ENCODE measurements at regions not wholly inside any gene's neighbourhood (a gene's known extent, or its start where the extent isn't known, plus 50 kb on each side); places are given as distances from the start of the nearest gene placed in this dataset.

DNA sequence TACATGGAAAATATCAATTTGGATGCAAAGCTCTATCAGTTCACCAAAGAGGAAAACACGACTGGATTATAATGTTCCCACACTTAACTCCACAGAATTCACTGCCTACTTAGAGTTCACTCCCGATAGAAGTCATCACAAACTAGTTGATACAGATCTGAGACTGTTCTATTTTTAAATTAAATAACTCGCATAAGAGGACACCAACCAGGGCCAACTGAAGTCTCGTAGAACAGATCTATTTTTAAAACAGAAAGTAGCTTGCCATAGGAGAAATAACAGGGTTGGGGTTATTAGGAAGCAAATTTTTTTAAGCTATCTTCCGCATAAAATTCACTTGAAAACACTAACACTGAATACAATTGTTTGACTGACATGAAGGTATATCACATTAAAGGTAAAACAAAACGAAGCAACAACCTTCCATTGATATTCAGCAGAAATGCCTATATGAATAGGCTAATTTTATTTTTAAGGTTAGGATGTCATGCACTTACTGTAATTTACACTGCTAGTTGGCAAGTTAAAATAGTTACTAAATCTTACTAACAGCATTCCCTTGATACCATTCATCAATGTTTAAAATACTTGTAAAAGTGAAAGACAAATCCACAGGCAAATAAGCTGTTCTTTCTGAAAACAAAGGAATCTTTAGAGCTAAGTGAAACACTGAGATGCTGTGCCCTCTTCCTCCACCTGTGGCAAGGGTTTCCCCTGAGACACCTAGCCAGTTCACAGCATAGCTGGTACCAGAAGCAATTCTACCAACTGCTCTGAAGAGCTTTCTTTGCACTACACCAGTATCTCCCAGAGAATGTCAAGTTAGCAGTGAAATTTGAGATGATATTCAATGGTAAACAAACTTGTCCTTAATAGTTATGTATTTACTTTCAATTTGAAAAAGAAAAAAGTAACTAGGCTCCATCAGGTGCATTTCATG lies 186.7 kb upstream of the ANK3 start:
- FAIRE-seq (no peak), DNase-seq (ENCODE audit: extremely low spot score, insufficient read length, low read depth) (no peak)

DNA sequence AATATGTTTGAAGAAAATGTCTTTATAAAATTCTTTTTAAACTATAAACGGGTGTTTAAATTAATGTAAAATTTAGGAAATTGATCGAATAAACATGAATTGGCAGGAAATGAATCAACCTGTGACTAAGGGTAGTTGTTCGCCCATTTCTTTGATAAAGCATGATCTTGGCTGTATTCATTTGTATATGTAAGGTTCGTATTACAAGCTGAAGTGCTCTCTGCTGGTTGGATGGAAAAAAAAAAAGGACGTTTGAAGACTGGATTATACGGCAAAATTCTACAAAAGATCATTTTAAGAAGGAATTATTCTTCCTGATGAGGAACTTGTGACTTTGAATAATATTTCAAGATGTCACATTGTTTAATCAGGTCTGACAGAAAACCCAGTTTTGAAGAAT lies 185.4 kb upstream of the ANK3 start:
- no peak for DNase-seq (ENCODE audit: extremely low spot score, insufficient read length, low read depth)
- no peak for FAIRE-seq

DNA sequence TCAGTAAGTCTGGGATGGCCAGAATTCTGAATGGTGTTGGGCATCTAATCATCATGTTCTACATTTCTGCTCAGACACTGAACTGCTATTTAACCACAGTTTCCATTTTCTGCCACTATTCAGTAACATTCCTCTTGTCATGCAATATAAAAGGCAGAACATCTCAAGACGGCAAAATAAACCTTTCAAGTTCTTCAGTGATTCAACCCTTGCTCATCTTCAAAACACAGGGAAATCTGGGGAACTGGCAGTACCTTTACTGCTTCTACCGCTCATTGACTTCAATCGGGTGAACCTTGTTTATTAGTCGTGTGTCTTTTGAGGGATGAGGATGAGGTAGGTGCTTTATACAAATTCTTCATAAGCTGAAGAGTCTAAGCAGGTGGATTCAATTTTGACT lies 184.7 kb upstream of the ANK3 start:
- FAIRE-seq (no peak), DNase-seq (ENCODE audit: extremely low spot score, insufficient read length, low read depth) (no peak)

DNA sequence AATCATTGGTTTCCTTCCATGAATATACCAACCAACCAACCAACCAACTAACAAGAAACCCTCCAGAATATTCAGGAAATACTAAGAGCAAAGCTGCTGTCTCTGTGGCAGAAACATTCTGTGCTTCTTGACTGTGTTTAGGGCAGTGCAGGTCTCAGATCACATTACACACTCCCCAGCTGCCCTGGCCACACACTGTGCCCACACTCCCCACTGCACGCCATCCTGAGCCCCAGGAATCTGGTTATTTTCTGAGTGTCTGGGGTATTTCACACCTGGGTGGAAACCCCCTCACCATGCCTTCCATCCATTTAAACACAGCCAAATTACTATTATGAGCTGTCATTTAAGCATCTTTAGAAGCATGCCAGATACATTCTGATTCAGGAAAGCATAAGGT lies 183.7 kb upstream of the ANK3 start:
- no peak for FAIRE-seq
- no peak for DNase-seq (ENCODE audit: extremely low spot score, insufficient read length, low read depth)

DNA sequence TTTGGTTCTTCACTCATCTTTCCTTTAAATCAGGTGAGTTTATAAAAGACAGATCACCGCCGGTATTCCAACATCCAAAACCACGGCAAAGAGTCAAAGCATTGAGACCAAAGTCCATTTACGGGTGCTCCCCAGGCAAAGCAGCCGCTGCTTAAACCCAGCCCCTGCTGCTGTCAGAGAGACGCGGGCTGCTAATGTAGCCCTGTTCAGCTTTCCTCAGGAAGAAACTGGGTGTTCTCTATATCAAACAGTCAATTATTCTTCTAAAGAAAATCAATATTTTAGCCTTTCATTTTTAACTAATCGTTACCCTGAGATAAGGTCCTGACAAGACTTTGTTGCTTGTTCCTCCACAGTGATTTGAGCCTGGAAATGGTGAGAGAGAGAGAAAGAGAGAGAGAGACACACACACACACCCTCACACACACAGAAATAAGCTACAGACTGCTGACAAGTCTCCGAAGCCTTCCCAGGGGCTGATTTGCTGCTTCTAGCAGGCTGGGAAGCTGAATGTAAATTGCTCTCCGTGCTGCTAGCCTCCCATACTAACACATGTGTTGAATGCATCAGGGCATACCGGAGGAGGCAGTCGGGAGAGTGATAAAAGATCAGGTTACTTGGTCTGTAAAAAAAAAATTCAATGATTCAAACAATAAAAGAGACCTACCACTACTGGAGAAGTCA lies 183.0 kb upstream of the ANK3 start:
- DNase-seq (ENCODE audit: extremely low spot score, insufficient read length, low read depth): no peak
- no peak for FAIRE-seq

DNA sequence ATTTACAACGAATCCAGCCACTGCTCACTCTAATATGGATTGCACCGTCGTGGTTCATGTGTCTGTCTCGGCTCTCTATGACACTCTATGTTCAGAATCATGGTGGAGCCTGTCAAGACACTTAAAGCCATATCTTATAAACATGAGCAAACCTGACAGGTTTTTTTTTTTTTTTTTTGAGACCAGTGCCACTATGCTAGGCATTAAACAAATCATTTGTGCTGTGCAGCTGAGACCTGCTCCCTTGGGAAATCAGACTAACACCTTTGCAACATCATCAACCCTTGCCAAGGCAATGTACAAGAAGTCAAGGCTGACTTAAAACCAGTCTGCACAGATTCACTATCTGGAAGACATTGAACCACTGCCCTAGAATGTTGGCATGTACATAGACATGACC lies 181.2 kb upstream of the ANK3 start:
- FAIRE-seq (no peak), DNase-seq (ENCODE audit: extremely low spot score, insufficient read length, low read depth) (no peak)

DNA sequence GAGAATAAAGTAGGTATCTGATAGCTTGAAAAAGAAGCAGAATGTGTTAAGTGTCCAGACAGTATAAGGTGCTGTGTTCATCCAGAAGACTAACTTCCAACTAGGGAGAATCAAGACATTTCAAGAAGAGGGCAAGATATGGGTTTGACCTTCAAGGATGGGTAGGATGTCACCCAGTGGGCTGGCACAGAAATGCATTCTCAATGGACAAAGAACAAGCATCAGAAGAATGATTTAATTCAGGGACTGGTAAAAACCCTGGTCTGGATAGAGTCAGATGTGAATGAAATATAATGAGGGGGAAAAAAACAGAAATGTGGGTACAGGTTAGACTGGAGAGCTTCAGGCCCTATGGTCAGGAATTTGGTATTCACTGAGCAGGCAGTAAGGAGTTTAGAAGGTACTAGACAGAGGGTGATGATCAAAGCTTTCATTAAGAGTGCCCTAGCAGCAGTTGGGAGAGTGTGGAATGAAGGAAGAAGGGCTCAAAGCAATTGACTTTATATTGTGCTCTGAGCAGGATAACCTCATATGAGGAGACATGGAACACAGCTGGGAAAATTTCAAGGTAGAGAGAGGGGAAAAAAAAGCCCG lies 180.7 kb upstream of the ANK3 start:
- FAIRE-seq: no peak
- no peak for DNase-seq (ENCODE audit: extremely low spot score, insufficient read length, low read depth)

DNA sequence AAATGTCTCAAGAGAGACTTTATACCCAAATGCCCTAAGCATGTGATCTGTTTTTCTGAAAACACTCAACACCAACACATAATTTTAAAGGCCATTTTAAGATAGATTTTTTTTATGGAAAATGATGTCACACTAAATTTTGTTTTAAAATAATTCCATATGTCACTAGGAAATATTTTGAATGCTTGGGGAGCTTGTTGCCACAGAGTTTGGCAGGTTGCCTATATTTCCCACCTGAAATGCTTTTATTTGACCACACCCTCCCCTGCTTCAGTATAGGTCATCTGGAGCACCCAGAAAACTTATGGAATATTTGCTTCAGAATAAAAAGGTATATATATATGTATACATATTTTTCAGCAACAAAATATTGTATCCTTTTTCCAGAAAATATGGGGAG lies 180.0 kb upstream of the ANK3 start:
- FAIRE-seq (no peak), DNase-seq (ENCODE audit: extremely low spot score, insufficient read length, low read depth) (no peak)

DNA sequence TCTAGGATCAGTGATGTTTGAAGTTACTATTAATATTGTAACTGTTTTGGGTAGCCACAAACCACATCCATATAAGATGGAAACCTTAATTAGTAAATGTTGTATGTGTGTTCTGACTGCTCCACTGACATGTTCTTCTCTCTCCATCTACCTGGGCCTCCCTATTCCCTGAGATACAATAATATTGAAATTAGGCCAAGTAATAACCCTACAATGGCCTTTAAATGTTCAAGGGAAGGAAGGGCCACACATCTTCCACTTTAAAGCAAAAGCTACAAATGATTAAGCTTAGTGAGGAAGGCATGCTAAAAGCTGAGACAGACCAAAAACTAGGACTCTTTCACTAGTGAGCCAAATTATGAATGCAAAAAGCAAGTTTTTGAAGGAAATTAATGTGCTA lies 176.4 kb upstream of the ANK3 start:
- no peak for FAIRE-seq
- no peak for DNase-seq (ENCODE audit: extremely low spot score, insufficient read length, low read depth)

DNA sequence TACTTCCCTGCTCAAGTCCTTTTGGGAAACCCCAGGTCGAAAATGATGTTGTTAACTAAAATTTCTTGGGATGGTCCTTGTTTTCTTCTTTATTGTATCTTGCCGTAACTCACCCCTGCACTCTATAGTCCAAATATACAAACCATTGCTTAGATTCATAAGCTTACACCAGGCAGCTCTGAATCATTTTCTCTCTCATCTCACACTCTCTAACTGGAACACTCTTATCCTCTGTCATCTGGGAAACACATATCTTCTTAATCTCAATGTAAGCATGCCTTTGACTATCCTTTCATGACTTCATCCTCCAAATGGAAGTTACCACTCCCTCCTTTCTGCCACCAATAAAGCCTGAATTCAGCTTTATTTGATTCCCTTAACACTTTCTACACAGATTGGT lies 175.8 kb upstream of the ANK3 start:
- FAIRE-seq: no peak
- no peak for DNase-seq (ENCODE audit: extremely low spot score, insufficient read length, low read depth)

DNA sequence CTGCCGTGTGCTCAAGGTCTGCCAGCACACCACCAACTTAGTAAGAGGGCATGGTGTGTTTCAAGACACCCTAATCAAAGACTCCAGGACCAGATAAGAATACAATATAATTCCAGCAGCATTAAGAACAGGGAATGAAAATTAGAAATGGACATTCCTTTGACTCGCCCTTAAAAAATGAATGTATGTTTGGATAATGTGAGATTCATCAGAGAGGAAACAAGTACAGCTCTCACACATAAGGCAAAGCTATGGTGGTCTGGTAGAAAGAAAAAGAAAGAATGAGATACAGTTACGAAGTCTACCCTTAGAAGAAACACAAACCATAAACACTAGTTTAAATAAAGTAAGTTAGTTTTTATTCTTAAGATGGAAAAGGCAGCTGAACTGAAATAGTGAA lies 174.8 kb upstream of the ANK3 start:
- DNase-seq (ENCODE audit: extremely low spot score, insufficient read length, low read depth) (no peak), FAIRE-seq (no peak)

DNA sequence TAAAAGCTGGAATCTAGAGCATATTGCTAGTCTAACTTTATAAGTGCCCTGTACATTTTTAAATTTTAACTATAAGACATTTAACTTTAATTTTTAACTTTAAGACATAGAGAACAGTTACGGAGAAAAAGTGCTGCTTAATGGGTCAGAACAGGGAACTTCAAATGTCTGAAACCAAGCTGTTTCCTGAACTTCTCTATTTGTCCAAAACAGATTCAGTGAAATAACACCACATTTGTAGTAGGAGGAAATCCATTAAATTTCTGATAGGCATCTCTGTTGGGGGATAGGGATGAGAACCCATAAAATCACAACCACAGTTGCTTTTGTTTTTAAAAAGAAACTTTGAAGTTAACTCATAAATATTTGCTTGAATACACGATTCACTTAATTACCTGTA lies 170.8 kb upstream of the ANK3 start:
- FAIRE-seq: no peak

DNA sequence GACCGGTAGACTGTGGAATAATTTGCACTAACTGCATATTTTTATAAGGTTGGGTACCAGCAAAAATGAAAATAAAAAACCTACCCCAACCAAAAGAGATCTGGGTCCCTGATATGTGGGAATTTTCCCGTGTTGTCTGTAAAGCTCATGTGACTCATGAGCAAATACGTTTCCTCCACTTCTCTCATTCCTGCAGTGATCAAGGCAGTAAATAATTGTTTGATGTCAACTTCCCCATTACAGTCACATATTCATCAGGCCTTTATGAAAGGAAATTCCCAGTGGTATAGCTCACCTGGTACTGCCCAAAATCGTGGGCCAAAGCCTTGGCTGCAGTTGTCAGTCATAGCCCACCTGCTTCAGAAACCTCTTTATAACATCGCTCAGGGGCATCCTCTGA lies 166.0 kb upstream of the ANK3 start:
- FAIRE-seq (no peak), DNase-seq (ENCODE audit: extremely low spot score, insufficient read length, low read depth) (no peak)

More for the DNA sequence above, 170.8 kb upstream of the ANK3 start:
- DNase-seq (ENCODE audit: extremely low spot score, insufficient read length, low read depth): no peak

DNA sequence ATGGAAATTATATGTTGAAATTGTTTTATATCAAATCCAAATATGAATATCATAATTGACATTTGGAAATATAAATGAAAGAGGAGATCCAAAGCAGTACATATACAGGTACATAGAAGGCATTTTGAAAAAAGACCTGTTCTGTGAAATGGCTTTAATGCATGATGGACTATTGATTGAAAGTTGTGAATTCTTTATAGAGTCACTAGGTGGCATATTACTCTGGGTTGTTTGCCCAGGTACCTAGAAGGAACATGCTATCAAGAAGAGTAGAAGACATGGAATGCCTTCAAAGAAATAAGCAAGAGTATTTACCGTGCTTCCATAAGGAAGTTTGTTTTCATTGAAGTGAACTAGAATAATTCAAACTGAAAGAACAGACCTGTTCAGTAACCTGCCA lies 160.0 kb upstream of the ANK3 start:
- FAIRE-seq (no peak), DNase-seq (ENCODE audit: extremely low spot score, insufficient read length, low read depth) (no peak)

DNA sequence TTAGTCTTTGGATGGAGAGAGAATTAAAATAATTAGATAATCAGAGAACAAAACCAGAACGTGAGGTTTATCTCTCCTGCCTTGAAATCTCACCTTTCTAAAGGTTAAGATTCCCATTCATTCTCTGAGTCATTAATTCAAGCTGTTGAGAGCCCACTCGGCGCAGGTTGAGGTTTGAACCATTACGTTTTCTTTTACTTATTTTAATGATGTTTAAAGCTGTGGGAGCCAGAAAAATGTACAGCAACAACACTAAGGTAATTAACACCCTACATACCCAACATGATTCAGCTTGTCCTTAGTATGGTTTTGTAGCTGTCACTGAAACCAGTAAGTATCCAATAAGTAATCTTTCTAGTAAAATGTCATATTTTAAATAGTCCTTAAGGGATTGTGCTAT lies 153.0 kb upstream of the ANK3 start:
- no peak for FAIRE-seq
- no peak for DNase-seq (ENCODE audit: extremely low spot score, insufficient read length, low read depth)

DNA sequence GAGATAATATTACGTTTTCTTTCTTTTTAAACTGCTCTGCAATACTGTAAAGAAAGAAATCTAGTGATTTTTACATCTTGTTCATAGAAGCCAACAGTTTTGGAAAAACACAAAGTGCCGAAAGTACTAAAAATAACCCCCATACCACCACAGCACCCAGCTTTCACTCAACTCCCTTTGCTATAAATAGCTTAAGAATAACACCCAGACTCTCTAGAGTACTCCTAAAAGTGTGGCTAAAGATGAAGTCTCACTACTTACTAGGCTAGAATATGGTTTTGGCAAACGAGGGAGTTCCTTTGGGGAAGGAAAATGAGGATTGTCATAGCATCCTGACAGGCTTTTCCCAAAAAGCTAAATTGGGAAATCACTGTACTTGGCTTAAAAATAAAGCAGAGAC lies 151.8 kb upstream of the ANK3 start:
- FAIRE-seq: no peak
- DNase-seq (ENCODE audit: extremely low spot score, insufficient read length, low read depth): no peak

DNA sequence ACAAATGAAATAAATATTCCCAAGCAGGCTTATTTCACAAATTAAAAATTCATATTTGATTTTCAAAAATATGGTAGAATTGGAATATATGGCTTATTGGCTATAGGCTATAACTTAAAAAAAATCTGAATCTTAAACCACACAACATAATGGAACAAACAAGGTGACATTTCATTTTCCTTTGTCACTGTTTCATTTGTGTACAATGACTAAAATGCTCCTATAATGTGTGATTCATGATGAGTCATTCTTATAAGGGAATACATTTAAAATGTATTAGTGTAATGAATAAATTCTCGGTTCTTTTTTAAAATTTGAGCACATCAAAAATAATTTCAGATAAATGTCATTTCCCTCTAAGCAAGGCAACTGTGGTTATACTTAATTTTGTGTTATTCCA lies 148.0 kb upstream of the ANK3 start:
- DNase-seq (ENCODE audit: extremely low spot score, insufficient read length, low read depth) (no peak), FAIRE-seq (no peak)

DNA sequence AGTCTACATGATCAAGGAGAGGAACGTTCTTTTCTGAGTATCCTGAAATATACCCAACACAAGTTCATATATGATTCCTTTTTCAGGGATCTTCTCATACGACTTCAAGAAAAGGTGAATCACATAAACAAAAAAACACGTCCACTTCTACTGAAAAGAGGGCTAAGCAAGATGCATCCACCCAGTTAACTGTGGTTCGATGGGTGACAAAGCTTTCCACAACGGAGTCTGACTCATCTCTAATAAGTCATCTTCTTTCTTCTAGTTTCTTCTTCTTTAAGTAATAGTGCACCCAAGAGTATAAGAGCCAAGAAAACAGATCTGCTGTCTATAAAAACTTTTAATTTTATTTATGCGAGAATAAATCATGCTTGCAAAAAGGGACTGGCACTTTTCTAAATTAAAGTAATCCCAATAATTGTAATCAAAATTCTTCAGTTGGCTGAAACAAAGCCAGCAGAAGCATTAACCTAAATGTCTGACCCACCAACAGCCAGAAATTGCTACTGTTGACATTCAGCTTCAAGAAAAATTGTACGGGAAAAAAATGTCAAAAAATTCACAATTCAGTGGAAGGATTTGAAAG lies 146.9 kb upstream of the ANK3 start:
- no peak for DNase-seq (ENCODE audit: extremely low spot score, insufficient read length, low read depth)

DNA sequence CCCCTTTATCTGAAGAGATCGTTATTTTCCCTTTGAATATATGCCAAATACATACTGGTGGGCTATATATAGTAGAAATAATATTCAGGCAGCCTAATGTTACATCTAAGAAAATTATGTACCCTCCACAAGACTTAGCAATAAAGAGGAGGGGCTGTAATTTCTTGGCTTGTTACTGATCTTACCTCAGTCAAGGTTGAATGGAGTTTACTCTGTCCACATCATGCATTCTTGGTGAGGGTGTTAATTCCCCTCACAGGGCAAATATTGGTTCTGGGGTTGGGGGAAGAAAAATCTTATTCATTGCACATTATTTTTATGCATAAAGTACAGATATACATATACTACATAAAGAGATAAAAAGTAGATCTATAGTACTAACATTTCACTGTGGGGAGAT lies 145.8 kb upstream of the ANK3 start:
- DNase-seq (ENCODE audit: extremely low spot score, insufficient read length, low read depth): no peak
- FAIRE-seq: no peak

More for the DNA sequence above, 146.9 kb upstream of the ANK3 start:
- no peak for FAIRE-seq

DNA sequence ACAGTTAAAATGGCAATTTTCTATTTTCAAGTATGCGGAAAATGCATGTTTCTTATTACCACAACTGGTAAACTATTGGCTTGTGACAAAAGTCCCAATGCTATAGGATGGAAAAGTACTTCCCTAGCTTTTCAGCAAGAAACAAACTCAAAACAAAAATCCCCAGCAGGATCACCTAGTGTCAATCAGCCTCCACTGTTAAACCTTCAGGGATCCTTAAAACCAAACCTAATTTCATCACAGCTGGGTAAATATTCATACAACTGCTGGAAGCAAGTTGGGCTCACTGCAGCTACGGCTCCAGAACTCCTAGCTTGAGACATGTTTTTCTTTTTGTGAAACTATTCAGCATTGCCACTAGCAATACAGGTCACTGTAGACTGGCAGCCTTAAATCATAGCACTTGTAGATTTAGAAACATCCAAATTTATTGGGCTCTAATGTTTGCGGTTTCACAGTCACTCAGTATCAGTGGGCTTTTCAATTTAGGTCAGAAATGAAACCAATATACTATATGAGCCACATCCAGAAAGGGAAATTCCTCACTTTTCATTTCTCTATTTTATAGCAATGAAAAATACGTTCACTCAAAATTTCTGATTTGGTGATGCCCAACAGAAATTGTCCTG lies 145.2 kb upstream of the ANK3 start:
- DNase-seq (ENCODE audit: extremely low spot score, insufficient read length, low read depth) (no peak), FAIRE-seq (no peak)

All from GM18507 (cell line).